GM23338 (cell line): ENCODE measurements at regions not wholly inside any gene's neighbourhood (a gene's known extent, or its start where the extent isn't known, plus 50 kb on each side); places are given as distances from the start of the nearest gene placed in this dataset.

Experiments used
- ATAC-seq: fragments of 200-7000 bp; cut with Tn5 transposase; 3 replicates; pipeline ENCODE4 v1.9.1; 2020
- DNase-seq: peaks from one replicate; pipeline ENCODE4 v3.0.0-alpha.2; 2015; ENCODE audit warnings: low spot score
- H2AFZ ChIP-seq: fragments of 200-600 bp; sonication (generic); 2 replicates; pipeline ENCODE4 v1.8.0; 2016; ENCODE audit warnings: antibody characterized with exemption, mild to moderate bottlenecking, moderate library complexity
- H3F3A ChIP-seq: fragments of 200-600 bp; sonication (generic); replicated peaks from 2 replicates; pipeline ENCODE4 v1.8.0; 2017; ENCODE audit warnings: antibody characterized with exemption, mixed run types, low read depth
- H3K27ac ChIP-seq: fragments of 200-600 bp; sonication (generic); 2 replicates; pipeline ENCODE4 v1.6.1; 2016; ENCODE audit warnings: low read depth
- H3K27me3 ChIP-seq: fragments of 200-600 bp; sonication (generic); 2 replicates; pipeline ENCODE4 v1.8.0; 2016; ENCODE audit warnings: mild to moderate bottlenecking, mixed run types, moderate library complexity; ENCODE audit not compliant: insufficient read depth
- H3K36me3 ChIP-seq: fragments of 200-600 bp; sonication (generic); 2 replicates; pipeline ENCODE4 v1.8.0; 2016; ENCODE audit warnings: mild to moderate bottlenecking; ENCODE audit not compliant: insufficient read depth
- H3K4me1 ChIP-seq: fragments of 200-600 bp; sonication (generic); 2 replicates; pipeline ENCODE4 v1.8.0; 2016; ENCODE audit warnings: mild to moderate bottlenecking, moderate library complexity; ENCODE audit not compliant: insufficient read depth
- H3K4me2 ChIP-seq: fragments of 200-600 bp; sonication (generic); 2 replicates; pipeline ENCODE4 v1.7.1; 2017; ENCODE audit warnings: mixed run types
- H3K4me3 ChIP-seq: fragments of 200-600 bp; sonication (generic); 2 replicates; pipeline ENCODE4 v1.6.1; 2016; ENCODE audit warnings: mixed run types
- H3K79me2 ChIP-seq: fragments of 200-600 bp; sonication (generic); replicated peaks from 2 replicates; pipeline ENCODE4 v1.8.0; 2017; ENCODE audit warnings: mild to moderate bottlenecking; ENCODE audit not compliant: insufficient read depth
- H3K9me2 ChIP-seq: fragments of 200-600 bp; sonication (generic); 2 replicates; pipeline ENCODE4 v1.8.0; 2017; ENCODE audit not compliant: insufficient read depth
- H4K20me1 ChIP-seq: fragments of 200-600 bp; sonication (generic); replicated peaks from 2 replicates; pipeline ENCODE4 v1.8.0; 2017; ENCODE audit warnings: mild to moderate bottlenecking; ENCODE audit not compliant: insufficient read depth
- H3K27ac Mint-ChIP-seq: 2 replicates; pipeline ENCODE4 v1.8.0; 2020; ENCODE audit warnings: inconsistent platforms, mild to moderate bottlenecking, moderate library complexity, mixed read lengths
- H3K27me3 Mint-ChIP-seq: 3 replicates; pipeline ENCODE4 v1.8.0; 2022; ENCODE audit warnings: low read depth, mild to moderate bottlenecking, moderate library complexity, mixed read lengths, inconsistent platforms; ENCODE audit not compliant: insufficient read depth, poor library complexity
- H3K36me3 Mint-ChIP-seq: 3 replicates; pipeline ENCODE4 v1.8.0; 2021; ENCODE audit warnings: low read depth, mild to moderate bottlenecking, inconsistent platforms, moderate library complexity, mixed read lengths
- H3K4me1 Mint-ChIP-seq: 3 replicates; pipeline ENCODE4 v1.8.0; 2020; ENCODE audit warnings: mild to moderate bottlenecking, inconsistent platforms, mixed read lengths
- H3K4me3 Mint-ChIP-seq: 3 replicates; pipeline ENCODE4 v1.8.0; 2021; ENCODE audit warnings: moderate library complexity, mild to moderate bottlenecking, inconsistent platforms, mixed read lengths
- H3K9me3 Mint-ChIP-seq: 3 replicates; pipeline ENCODE4 v1.8.0; 2020; ENCODE audit warnings: moderate library complexity, mild to moderate bottlenecking, inconsistent platforms, mixed read lengths
- CREB1 ChIP-seq: fragments of 250-450 bp; sonication (Bioruptor Pico); IDR thresholded peaks from 2 replicates; pipeline ENCODE4 v1.5.0; 2020; ENCODE audit warnings: low read depth, mild to moderate bottlenecking, moderate library complexity
- CTCF ChIP-seq, 2 experiments: fragments of 200-600 bp in 1 of 2; sonication (generic) in 1 of 2; conservative IDR thresholded peaks; 2 replicates each; pipeline versions ENCODE4 v1.5.1 to v1.6.1; 2016 to 2017; ENCODE audit warnings: antibody characterized with exemption in 2 of 2, low read depth in 2 of 2, mild to moderate bottlenecking in 2 of 2, moderate library complexity in 1 of 2
- ETS1 ChIP-seq: IDR thresholded peaks from 2 replicates; pipeline ENCODE4 v1.6.1; 2016; ENCODE audit warnings: antibody characterized with exemption
- EZH2 ChIP-seq: fragments of 200-600 bp; sonication (generic); IDR thresholded peaks from one replicate; pipeline ENCODE4 v1.8.0; 2017; ENCODE audit warnings: antibody characterized with exemption, mild to moderate bottlenecking, low read depth; ENCODE audit not compliant: unreplicated experiment
- EZH2phosphoT487 ChIP-seq: fragments of 200-600 bp; sonication (generic); IDR thresholded peaks from one replicate; pipeline ENCODE4 v1.8.1; 2018; ENCODE audit warnings: antibody characterized with exemption; ENCODE audit not compliant: unreplicated experiment
- JUNB ChIP-seq: IDR thresholded peaks from one replicate; pipeline ENCODE4 v1.6.1; 2016; ENCODE audit warnings: antibody characterized with exemption; ENCODE audit not compliant: unreplicated experiment
- NANOG ChIP-seq: IDR thresholded peaks from 2 replicates; pipeline ENCODE4 v1.6.1; 2016; ENCODE audit warnings: antibody characterized with exemption, borderline replicate concordance
- POLR2AphosphoS5 ChIP-seq: IDR thresholded peaks from 2 replicates; pipeline ENCODE4 v1.6.1; 2016; ENCODE audit warnings: antibody characterized with exemption, low read depth
- REST ChIP-seq: IDR thresholded peaks from one replicate; pipeline ENCODE4 v1.6.1; 2018; ENCODE audit warnings: antibody characterized with exemption; ENCODE audit not compliant: unreplicated experiment
- STAT1 ChIP-seq: IDR thresholded peaks from one replicate; pipeline ENCODE4 v1.6.1; 2016; ENCODE audit warnings: antibody characterized with exemption; ENCODE audit not compliant: unreplicated experiment
- ZNF114 ChIP-seq: fragments of 250-450 bp; sonication (Bioruptor Pico); IDR thresholded peaks from 2 replicates; pipeline ENCODE4 v1.5.0; 2020; ENCODE audit warnings: mild to moderate bottlenecking, moderate library complexity
- ZNF331 ChIP-seq: fragments of 250-450 bp; sonication (Bioruptor Pico); IDR thresholded peaks from 2 replicates; pipeline ENCODE4 v1.5.0; 2020; ENCODE audit warnings: low read depth, mild to moderate bottlenecking, moderate library complexity
- TF ChIP-seq, protein P1 (sequence below): fragments of 250-450 bp; sonication (Bioruptor Pico); IDR thresholded peaks from 2 replicates; pipeline ENCODE4 v1.5.0; 2020; ENCODE audit warnings: mild to moderate bottlenecking, moderate library complexity

- Histone ChIP-seq H3K27ac (no peak overlapping the region), H3K27me3 (no peaks in the 10 kb centered on the region), H3K4me1 (no peaks in the 10 kb centered on the region), H3K4me2 (no peak overlapping the region), H3F3A (no peaks in the 10 kb centered on the region), H3K79me2 (no peaks in the 10 kb centered on the region), H4K20me1 (no peaks in the 10 kb centered on the region), H3K4me3 (no peak overlapping the region), H3K36me3 (no peaks in the 10 kb centered on the region), H2AFZ (no peak overlapping the region), H3K9me2 (no peaks in the 10 kb centered on the region)
- Mint-ChIP-seq H3K4me1 (no peaks in the 10 kb centered on the region), H3K27me3 (no peaks in the 10 kb centered on the region), H3K4me3 (no peak overlapping the region), H3K36me3 (no peaks in the 10 kb centered on the region; the same call in 2 of the 3 replicates), H3K27ac (no peak overlapping the region), H3K9me3 (peaks cover 9% of the 10 kb centered on the region)
- ATAC-seq (no peak), DNase-seq (no peak)
- TF ChIP-seq CTCF (conservative IDR thresholded peaks at IDR 0.05; ENCODE audit: low read depth in 2 of 2): no peak
- no peak for TF ChIP-seq STAT1
- TF ChIP-seq NANOG: no peak
- TF ChIP-seq JUNB: no peak
- TF ChIP-seq ZNF331: no peak
- TF ChIP-seq EZH2phosphoT487: no peak
- TF ChIP-seq REST: no peak
- no peak for TF ChIP-seq EZH2
- no peak for TF ChIP-seq POLR2AphosphoS5
- TF ChIP-seq CREB1 (CRISPR knock-in tag): no peak
- TF ChIP-seq, protein P1, sequence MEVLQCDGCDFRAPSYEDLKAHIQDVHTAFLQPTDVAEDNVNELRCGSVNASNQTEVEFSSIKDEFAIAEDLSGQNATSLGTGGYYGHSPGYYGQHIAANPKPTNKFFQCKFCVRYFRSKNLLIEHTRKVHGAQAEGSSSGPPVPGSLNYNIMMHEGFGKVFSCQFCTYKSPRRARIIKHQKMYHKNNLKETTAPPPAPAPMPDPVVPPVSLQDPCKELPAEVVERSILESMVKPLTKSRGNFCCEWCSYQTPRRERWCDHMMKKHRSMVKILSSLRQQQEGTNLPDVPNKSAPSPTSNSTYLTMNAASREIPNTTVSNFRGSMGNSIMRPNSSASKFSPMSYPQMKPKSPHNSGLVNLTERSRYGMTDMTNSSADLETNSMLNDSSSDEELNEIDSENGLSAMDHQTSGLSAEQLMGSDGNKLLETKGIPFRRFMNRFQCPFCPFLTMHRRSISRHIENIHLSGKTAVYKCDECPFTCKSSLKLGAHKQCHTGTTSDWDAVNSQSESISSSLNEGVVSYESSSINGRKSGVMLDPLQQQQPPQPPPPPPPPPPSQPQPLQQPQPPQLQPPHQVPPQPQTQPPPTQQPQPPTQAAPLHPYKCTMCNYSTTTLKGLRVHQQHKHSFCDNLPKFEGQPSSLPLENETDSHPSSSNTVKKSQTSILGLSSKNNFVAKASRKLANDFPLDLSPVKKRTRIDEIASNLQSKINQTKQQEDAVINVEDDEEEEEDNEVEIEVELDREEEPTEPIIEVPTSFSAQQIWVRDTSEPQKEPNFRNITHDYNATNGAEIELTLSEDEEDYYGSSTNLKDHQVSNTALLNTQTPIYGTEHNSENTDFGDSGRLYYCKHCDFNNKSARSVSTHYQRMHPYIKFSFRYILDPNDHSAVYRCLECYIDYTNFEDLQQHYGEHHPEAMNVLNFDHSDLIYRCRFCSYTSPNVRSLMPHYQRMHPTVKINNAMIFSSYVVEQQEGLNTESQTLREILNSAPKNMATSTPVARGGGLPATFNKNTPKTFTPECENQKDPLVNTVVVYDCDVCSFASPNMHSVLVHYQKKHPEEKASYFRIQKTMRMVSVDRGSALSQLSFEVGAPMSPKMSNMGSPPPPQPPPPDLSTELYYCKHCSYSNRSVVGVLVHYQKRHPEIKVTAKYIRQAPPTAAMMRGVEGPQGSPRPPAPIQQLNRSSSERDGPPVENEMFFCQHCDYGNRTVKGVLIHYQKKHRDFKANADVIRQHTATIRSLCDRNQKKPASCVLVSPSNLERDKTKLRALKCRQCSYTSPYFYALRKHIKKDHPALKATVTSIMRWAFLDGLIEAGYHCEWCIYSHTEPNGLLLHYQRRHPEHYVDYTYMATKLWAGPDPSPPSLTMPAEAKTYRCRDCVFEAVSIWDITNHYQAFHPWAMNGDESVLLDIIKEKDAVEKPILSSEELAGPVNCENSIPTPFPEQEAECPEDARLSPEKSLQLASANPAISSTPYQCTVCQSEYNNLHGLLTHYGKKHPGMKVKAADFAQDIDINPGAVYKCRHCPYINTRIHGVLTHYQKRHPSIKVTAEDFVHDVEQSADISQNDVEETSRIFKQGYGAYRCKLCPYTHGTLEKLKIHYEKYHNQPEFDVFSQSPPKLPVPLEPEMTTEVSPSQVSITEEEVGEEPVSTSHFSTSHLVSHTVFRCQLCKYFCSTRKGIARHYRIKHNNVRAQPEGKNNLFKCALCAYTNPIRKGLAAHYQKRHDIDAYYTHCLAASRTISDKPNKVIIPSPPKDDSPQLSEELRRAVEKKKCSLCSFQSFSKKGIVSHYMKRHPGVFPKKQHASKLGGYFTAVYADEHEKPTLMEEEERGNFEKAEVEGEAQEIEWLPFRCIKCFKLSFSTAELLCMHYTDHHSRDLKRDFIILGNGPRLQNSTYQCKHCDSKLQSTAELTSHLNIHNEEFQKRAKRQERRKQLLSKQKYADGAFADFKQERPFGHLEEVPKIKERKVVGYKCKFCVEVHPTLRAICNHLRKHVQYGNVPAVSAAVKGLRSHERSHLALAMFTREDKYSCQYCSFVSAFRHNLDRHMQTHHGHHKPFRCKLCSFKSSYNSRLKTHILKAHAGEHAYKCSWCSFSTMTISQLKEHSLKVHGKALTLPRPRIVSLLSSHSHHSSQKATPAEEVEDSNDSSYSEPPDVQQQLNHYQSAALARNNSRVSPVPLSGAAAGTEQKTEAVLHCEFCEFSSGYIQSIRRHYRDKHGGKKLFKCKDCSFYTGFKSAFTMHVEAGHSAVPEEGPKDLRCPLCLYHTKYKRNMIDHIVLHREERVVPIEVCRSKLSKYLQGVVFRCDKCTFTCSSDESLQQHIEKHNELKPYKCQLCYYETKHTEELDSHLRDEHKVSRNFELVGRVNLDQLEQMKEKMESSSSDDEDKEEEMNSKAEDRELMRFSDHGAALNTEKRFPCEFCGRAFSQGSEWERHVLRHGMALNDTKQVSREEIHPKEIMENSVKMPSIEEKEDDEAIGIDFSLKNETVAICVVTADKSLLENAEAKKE (CRISPR knock-in tag): no peak
- no peak for TF ChIP-seq ZNF114 (CRISPR knock-in tag)
- TF ChIP-seq ETS1: no peak
Measured at GRCh38 chrX:128929271-128930057, 593.8 kb downstream of the SMARCA1 start.
